GM18858 (cell line): ENCODE measurements at regions not wholly inside any gene's neighbourhood (a gene's known extent, or its start where the extent isn't known, plus 50 kb on each side); places are given as distances from the start of the nearest gene placed in this dataset.
A peak's percentile ranks its signal among the peaks of the same experiment; 100 is the strongest.

Experiments used
- ATAC-seq: cut with Tn5 transposase; IDR thresholded peaks from one replicate; pipeline ENCODE4 v1.9.1; 2021; ENCODE audit not compliant: unreplicated experiment

DNA sequence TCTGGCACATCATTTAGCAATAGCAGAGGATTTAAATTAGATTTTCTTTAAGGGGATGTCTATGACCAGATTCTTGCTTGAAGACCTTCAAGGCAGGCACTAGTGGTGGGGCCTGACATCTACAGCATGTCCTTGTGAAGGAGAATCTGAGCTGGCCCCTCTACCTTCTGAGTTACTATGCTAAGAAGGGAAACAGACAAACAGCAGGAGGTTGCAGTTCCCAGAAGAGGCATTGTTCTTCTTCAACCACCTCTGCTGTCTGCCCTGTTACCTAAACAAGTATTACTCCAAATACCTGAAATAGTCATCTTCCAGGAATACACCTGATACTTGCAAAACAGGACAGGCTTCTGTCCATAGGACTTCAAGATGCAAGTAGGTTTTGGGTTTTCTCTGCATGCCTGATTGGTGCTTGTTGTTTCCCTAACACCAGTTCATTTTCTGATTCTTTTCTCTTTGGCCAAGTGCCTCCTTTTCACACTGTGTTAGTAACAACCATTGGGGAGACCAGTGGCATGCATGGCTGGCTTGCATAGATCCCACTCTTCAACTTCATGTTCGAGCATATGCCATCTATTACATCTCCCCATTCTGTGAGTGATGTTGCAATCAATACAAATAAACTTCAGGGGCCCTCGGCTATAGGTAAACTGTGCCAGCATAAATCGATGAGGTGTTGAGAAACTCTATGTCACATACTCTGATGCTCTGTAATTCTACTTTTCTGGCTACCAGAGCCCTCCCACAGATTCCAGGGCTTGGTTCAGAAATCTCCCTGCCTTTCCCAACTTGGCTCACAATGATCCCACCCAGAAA, 93.0 kb upstream of the DUSP10 start:
- ATAC-seq, result no peak

DNA sequence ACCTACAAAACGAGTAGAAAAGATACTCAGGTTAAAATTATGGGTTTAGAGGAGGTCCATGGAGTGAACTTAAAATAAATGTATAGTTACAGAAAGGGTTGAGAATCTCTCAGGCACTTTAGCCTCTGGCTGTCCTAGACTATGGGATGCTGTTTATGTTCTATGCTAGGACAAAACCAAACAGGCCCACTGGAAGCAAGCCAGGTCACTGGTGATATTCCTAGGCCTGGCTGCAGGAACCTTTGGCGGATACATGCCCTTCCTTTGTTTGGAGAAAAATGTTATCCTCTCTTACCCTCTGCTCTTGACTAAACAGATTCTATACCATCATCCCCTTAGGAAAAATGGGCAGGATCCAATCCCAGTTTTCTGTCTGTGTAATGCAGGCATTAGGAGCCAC, 90.7 kb upstream of the DUSP10 start:
- no peak for ATAC-seq

DNA sequence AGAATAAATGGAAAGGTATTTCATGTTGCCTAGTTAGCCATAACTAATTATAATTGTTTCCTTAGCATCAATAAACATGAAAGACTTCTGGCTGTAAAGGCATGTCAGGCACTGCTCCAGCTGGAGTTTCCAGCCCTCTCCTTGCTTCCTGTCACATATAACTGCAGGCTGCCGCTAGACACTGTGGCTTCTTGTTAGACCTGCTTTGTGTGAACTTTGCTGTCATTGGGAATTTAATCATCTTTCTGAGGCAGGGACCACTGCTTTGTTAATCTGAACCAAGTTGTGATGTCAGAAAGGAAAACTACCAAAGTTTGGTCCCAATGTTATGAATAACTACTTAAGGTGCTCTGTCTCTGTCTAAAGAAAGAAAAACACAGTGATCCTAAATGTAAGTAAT, 90.3 kb upstream of the DUSP10 start:
- ATAC-seq, result no peak

DNA sequence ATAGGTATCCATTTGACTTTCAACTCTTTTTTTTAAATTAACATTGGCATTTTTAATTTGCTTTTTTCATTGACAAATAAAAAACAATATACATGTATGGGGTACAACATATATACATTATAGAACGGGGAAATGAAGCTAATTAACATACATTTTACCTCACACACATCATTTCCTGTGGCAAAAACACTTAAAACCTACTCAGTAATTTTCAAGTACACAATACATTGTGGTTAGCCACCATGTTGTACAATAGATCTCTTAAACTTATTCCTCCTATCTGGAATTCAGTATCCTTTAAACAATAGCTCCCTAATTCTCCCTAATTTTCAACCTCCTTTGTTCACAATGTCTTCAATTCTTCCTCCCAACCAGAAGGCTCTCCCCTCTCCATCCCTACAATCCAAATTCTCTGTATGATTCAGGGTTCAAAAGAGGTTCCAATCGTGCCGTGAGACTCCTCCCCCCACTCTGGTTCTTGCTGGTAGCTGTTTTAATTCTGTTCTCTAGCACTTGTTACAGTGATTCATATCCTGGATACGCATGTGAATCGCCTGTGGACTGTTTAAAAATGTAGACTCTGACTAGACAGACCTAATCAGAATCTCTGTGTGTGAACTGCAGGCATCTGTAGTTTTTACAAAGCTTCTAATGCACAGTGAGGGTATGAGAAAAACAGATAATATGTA, 87.6 kb upstream of the DUSP10 start:
- no peak for ATAC-seq

DNA sequence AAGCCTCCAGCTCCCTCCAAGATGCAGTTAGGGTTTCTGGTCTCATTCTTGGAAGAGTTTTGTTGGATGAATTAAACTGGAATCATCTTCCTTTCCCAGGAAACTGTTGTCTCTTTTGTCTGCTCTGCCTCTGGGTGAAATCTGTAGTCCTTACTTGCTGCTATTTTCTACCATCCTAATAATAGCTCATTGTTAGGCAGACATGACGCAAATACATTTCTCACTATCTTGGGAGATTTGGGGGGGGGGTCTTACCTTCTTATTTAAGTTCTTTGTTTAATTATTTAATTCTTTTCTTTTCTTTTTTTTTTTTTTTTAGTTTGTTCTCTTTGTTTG, 85.4 kb upstream of the DUSP10 start:
- no peak for ATAC-seq

DNA sequence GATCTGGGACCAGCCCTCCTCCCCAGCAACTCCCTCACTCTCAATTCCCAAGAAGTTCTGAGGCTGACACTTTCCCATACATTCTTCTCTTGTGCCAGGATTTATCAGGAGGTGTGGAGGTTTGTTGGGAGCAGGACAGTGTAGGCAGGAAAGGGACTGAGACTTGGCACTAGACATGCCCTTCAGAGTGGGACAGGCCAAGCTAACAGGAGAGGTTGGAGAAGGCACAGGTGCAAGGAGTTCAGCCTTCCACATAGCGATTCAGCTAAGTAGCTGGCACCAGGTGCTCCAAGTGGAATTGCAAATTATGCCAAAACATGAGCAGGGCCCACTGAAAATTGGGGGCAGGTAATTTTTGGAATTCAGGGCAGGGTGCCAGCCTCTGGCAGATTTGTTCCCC, 83.0 kb upstream of the DUSP10 start:
- no peak for ATAC-seq

DNA sequence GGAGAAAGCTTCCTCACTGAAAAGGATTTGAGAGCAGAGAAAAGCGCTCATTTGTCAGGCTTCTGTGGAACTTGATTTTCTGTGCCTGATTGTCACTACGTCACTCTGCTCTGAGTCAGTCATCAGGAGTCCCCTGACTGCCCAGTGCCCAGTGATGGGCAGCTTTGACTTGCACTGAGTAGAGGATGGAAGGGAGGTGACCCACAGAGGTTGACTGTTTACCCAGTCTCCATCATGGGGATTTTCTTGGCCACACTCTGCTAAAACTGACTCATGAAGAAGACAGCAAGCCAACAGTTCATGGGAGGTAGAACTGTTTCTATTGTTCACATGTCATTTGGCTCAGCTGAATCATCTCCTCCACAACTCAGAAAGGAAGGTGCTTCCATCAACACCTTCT, 82.1 kb upstream of the DUSP10 start:
- peak; percentile 30 for ATAC-seq

DNA sequence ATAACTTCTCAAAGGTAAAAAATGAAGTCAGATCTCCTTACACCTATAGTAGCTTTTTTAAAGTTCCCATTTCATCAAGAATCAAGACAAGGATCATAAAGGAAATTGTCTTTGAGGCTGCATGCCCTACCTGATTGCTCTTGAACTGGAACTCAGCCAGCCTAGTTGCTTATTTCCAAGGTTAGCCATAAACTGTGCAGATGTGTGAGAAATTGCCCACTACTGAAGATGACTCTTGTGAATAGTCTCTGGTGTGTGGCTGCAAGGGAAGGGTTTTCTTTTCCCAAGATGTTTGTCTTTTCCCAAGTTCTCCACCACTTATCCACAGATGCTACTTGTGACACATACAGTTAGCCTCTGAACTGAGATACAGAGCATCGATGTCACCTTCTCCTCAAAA, 81.7 kb upstream of the DUSP10 start:
- ATAC-seq, result peak; percentile 4

DNA sequence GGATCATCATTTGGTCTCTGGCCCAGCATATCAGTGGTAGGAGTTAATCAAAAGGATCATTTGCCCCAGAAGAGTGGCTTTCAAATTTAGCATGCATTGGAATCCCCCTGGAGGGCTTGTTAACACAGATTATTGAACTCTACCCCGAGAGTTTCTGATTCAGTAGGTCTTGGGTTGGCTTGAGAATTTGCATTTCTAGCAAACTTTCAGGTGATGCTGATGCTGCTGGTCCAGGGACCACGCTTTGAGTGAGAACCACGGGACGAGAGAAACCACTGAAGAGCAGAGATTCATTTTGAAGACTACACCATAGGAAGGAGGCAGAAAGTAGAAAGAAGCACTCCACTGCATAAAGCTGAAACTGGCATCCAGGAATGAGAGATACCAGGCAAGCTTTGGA, 81.3 kb upstream of the DUSP10 start:
- ATAC-seq, result peak; percentile 79

DNA sequence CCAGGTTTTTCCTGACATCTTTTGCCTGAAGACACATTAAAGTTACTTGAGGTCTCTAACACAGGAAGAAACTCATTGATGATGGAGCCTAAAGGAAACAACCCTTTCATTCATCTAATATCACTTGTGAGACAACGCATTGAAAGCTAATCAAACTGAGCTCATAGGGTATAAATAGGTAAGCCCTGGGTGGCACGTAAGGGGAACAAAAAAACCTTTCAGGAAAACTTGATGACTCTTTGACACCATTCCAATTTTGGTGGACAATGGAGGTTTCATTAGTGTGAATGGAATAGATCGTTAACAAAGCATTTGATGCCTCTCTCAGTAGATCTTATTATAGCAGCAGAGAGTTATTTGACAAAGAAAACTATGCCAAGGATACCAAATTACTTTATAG, 80.7 kb upstream of the DUSP10 start:
- ATAC-seq, result no peak

DNA sequence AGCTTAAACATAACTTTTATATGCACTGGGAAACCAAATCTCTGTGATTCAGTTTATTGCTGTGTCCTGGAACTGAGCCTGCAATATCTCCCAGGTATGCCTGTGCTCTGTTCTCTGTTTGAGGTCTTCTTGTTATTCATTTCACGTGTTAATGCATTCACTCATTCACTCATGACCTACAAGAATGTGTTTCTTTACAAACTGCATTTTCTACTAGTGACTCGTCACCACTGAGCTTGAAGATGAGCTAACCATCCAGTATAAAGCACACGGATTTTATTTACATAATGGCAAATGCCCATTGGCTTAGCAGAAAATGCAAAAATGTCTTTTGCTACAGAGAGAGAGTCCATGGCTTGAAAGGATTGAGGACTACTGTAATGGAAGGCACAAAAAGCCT, 75.0 kb upstream of the DUSP10 start:
- ATAC-seq, result no peak

DNA sequence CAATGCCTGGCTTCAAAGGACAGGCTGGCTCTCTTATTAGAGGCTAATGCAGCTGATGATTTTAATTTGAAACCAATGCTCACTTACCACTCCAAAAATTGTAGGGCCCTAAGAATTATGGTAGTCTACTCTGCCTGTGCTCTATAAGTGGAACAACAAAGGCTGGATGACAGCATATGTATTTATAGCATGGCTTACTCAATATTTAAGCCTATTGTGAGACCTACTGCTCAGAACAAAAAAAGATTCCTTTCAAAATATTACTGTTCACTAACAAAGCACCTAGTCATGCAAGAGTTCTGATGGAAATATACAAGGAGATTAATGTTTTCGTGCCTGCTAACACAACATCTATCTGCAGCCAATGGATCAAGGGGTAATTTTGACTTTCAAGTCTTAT, 73.8 kb upstream of the DUSP10 start:
- ATAC-seq, result no peak

DNA sequence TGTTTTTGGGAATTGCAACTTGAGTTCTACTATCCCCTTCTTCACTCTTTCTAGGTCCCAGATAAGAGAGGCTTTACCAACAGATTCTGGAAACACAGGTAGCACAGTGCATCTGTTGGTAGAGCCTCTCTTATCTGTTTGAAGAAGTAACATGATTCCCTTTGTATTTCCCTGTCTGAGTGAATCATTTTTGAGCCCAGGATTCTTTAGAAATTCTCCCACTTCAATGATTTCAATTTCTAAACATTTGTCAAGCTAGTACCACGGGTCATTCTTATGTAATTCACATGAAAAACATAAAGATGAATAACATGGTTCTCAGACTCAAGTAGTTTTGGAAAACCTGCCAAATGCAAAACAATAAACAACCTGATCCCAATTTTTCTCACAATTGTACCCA, 72.0 kb upstream of the DUSP10 start:
- no peak for ATAC-seq

DNA sequence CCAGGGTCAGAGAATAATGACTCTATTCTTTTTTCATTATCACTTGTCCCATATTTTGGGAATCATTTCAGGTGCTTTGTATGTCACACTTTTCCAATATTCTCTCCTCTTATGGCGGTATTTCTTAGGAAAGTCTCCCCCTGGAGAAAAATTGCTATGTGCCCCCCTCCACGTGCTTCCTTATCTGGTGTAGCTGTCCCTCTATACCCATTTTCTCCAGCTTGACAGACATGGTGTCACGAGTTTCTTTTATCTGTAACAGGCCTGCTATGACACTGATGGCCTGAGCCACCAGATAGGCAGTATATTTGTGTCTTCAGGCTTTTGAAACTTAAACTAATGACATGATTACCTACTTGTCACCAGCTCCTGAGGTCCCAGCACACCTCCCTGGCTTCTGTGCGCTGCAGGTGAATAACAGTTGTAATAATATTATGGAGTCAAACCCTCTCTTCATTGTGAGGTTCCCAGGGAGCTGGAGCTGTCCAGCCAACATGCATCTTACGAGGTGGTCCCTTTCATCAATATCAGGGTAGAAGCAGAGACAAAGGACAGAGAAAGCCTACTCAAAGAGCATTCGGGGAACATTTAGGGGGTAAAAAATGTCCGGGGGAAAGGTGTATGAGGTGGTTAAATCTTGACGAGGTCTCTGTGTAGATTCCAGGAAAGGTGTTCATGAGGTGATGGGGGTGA, 71.2 kb upstream of the DUSP10 start:
- no peak for ATAC-seq

DNA sequence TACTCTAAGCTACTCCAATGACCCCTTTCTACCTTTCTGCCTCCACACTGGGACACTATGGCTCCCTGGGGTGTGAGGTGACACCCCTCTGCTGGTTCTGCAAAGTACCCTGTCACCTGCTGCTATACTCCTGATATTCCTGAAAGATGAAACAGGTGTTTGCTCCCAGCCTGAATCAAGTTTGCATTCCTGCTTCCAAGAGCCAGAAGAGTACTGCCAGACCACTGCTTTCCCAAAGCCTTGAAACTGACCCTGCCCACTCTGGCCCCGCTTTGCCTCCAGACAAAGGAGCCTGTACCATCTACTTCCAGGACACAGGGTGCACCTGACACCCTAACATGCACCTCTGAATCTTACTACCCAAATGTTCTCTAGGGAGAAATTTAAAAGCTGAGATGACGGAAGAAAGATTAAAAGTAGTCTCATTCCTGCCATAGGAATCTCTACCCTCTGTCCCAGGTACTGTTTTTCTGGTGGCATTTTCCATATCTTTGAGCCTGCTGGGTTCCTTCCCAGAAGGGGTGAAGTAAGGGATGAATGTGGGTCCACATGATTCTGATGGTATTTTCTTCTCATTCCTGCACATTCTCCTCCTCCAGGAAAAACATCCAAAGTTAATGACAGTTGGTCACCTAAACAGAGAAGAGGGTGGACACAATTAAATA, 70.3 kb upstream of the DUSP10 start:
- no peak for ATAC-seq

DNA sequence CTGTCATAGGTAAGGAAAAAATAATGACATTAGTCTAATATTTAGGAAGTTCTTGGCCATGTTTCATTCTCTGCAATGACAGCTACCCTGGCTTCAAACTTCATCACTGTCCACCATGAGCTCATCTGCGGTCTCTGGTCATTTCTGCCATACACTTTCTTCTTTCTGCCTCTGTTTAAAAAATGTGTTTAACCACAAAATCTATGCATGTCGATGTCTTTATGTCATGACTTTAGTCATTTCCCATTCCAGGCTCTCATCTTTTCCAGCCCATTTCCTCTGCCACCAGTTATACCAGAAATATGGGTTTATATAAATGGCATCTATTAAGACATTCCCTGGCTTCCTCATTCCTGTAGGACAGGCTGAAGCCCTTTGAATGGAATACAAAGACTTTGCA, 68.5 kb upstream of the DUSP10 start:
- no peak for ATAC-seq

DNA sequence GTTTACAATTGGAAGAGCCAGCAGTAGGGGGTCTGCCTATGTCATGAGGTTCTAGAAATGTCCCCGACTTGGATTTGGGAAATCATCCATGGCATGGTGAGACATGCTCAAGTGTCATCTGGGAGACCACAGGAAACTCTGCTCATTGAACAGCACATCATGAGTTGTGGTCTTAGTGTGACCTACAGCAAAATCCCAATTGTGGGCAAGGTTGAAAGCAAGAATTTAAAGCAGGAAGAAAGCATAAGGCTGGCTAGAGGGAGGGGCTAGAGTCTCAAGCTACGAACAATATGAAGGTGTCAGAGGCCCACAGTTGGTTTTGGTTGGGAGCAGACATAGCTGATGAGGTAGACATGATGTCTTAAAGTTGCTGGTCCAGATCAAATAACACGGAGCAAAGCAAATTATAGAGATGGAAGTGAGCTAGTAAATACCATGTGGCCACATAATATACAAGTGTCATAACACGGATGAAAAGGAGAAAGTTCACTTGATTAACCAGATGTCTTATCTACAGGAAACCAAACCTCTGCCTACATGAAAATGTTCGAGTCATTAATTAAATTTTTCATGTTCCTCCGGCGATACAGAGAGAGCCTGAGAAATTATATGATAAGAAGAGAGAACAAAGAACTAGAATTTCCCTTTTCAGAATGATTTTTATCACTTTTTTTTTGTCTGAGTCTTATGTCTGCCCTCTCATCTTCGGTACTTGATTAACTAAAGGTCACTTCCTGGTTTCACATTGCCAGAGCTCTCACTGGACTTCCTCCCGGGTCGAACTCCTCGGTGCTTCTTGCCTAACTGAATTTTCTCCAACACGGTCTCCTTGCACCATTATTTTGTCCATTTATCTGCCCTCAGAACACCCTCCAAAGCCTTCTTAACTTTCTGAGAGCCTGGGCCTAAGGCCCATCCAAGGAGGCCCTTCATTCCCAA, 67.5 kb upstream of the DUSP10 start:
- no peak for ATAC-seq

DNA sequence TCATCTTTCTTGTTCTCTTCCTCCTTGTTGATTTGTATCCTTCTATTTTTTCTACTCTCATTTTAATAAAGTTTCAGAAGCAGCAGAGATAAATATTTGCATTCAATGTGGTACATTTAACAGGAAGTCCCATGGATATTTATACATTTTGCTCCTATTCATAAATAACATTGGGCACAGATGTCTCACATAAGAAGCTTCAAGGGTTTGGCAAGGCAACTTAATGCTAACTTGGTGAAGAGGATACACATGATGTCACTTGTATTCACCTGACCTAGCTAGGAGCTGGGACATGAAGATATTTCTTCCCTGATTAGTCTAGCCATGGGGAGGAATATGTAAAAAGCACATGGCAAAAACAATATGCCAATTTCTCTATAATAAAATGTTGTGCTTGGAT, 65.1 kb upstream of the DUSP10 start:
- no peak for ATAC-seq

DNA sequence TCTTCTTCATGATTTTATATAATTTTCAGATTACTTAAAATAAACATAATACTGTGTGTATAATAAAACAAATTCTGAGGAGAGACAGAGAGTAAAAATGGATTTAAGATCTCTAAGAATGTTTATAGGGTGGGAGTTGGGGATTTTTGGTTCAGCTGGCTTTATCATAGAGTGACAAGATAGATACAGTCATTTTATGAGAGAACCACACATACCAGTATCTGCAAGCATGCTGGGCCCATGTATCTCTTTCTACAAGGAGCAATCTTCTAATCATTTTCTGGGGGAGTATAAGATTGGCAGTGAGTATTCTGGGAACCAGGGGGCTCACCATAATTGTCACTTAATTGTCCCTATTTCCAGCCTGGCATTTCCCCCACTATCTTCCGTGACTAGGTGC, 64.3 kb upstream of the DUSP10 start:
- no peak for ATAC-seq

DNA sequence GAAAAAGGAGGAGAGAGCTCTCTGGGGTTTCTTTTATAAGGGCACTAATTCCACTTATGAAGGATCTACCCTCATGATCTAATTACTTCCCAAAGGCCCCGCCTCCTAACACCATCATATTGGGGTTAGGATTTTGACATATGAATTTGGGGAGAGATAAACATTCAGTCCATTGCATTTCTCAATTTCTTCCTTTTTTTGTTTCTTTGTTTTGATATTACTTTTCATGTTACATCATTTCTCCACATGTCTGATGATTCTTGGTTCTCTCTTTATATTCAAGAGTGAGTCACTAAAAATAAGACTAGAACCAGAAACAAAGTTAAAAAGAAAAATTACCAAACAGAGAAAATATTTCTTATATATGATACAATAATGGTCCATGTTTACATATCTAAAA, 63.2 kb upstream of the DUSP10 start:
- ATAC-seq, result no peak

DNA sequence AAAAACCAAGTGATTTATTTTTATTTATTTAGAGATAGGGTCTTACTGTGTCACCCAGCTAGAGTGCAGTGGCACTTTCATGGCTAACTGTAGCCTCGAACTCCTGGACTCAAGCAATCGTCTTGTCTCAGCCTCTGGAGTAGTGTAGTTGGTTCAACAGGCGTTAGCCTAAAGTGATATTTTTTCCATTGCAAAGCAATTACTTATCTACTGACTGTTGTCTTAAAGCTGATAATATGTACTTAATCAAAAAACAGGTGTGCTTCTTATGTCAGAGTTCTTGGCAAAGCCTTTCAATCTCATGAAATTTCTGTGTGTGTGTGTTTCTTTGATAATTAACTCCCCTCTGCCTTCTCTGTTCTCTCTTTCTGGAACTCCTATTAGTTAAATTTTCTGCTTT, 62.4 kb upstream of the DUSP10 start:
- ATAC-seq, result no peak
